ENCODE measurements at regions not wholly inside any gene's neighbourhood (a gene's known extent, or its start where the extent isn't known, plus 50 kb on each side); places are given as distances from the start of the nearest gene placed in this dataset.
"Not testable (repeated sequence)": the region's sequence is repeated elsewhere in the genome, so short reads cannot be mapped to it uniquely, and the experiment has no call there.

DNA sequence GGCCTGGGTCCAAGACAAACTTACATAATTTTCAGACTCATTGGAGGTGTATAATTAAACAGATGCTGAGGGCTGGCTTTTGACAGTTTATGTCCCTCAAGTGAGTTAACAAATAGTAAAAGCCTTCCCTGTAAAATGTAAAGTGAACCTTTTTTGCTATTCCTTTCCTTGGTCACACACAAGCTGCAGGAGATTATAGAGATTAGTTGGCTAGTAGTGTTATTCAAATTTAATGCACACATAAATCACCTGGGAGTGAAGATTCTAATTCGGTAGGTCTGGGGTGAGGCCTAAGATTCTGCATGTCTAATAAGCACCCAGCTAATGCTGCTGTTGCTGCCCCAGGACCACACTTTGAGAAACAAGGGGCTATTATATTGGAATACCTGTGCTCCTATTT lies 206.2 kb upstream of the SSTR1 start:
- no peak for DNase-seq

DNA sequence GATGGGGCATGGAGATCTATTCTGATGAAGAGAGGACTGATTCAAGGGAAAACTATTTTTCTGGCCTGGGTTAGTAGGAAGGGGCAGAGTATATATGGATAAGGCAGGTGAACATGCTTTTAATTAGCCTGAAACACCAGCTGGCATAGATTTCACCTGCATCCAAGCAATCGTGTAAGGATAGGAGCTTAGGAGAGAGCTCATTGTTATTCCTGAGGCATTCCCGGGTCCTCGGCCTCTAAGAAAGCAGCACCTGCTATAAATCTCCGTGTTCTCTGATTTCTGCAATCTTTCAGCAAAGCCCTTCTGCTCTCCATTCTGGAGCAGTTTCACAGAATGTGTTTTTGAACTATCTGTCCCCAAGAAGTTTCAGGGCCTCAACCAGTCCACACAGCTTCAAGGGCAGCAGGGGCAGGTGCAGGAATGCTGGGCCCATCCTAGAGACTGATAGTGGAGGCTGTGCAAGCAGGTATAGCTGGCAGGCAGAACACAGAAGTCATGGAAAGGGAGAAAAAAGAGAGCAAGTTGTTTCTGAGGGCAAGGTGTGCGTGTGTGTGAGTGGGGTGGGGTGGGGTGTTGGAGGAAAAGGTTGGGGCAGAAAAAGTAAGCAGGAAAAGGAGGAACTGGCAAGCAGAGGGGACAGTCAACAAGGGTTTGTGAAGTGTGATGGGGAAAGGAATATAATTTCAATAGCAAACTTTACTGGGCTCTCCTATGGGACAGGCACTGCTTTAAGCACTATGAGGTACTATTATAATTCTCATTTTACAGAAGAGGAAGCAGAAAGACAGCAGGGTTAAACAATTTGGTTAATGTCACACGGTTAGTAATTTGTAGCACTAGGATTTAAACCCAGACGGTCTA lies 203.7 kb upstream of the SSTR1 start:
- no peak for DNase-seq

DNA sequence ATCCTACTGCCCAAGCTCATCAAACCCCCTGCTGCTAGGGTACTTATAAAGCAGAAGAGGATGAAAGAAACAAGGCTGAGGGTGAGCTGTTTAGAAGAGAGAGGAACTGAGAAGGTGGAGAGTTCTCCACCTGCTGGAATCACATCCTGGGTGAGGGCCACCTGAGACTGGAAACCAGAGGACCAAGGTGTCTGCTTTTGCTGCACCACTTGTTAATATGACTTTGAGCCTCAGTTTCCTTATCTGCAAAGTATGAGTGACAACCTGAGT lies 203.2 kb upstream of the SSTR1 start:
- no peak for DNase-seq

DNA sequence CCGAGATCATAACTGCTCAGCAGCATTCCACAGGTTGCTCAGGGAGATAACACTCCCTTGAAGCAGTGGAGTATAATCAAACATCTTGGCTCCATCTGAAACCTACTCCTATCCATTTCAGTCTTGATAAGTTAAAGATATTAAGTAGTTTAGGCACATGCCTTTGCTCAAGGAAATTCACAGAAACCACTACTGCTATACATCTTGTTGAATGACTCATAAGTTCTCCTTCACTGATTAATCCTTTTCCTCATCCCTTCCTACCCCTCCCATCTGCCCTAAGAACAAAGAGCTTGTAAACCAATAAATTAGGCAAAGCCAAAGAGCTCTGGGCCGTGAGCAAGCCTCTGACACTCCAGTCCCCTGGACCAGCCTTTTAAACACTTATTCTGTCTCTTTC lies 196.5 kb upstream of the SSTR1 start:
- not testable (repeated sequence) for DNase-seq

DNA sequence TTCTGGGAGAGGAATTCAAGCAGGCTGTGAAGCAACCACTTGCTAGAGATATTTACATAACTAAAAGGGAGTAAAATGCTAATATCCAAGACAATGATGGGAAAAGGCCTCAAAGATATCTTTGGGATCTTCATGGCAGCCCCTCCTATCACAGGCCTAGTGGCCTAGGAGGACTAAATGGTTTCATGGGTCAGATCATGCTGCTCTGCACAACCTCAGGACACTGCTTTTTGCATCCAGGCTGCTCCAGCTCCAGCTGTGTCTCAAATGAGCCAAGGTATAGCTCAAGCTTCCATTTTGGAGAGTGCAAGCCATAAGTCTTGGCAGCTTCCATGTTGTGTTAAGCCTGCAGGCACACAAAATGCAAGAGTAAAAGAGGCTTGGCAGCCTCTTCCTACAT lies 195.6 kb upstream of the SSTR1 start:
- no peak for DNase-seq

DNA sequence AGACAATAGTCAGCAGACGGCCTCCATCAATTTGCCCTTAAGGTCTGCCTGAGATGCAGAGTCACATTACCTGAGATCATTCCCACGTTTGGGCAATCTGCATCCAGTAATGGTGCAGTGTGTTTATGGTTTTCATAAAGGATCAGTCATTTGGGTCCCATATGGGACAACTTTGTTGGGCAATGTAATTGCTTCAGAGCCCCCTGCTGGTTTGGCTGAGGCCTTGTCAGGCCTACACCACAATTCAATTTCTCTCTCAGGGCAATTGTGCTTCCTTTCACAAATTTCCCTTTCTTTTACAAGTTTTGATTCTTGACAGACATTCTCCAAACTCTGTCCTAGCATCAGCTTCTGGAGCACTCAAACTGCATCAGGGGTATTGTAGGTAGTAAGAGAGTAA lies 191.2 kb upstream of the SSTR1 start:
- no peak for DNase-seq

DNA sequence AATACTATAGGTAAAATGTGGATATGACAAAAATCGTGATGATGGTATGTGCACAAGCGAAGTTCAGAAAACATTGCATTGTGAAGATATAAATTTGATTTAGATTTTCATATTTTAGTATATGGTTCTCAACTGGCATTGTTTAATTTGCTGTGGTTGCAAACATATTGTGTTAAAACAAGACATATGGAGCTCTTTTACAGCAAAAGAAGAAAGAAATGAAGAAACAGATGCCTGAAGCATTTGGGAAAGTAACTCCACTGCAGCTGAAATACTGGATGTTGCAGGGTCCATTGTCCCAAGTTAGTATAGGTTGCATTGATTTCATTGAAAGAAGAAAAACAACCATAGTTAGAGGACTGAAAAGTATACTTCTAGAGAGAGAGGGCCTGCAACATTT lies 185.8 kb upstream of the SSTR1 start:
- DNase-seq: no peak

DNA sequence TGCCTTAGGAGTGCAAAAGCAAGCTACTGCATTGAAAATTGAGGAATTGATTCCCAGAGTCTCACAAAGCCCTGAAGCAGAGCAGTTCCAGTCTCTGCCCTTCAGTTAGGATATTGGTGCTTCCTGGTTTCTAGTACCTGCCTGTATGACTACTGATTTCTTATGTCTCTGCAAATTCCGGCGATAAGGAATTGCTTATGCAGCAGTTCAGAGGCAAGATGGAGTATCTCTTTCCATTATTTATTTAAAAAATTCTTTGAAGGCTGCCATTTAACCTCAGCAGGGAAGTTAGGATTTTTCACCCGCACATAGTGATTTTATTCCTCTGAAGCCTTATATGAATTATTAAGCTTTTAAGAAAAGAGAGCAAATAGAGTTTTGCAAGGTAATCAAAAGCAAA lies 184.9 kb upstream of the SSTR1 start:
- DNase-seq: no peak

DNA sequence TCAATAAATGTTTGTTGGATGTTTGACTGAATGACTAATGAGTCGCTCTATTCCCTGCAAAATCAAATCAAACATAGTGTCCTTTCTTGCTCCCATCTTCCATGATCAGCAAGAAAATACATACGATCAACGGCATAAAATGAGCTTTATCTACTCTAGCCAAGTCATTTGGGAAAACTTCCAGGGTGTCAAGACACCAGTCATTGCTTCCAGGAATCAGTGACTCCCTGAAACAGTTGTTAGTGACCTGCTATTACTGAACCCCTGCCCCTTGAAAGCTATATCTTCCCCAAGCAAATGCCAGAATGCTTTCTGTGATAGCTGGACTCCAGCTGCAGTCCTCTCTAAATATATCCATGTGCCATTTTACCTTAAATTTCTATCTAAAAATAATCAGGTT lies 169.5 kb upstream of the SSTR1 start:
- DNase-seq: no peak

DNA sequence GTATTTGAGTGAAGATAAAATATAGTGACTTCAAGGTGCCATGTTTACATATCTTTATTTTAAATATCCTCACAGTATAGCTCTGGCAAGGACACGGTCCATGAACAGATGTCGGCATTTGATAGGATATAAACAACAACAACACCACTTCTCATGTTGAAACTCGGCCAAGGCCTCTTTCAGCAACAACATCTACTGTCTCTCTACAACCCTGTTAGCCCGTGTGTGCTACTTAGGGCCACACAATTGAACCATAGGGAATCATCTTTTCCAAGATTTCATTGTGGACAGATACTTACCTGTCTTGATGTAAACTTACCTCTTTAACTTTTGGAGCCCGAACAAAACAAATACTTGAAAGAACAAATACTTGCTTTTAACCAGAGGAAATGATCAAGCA lies 168.7 kb upstream of the SSTR1 start:
- DNase-seq: no peak

DNA sequence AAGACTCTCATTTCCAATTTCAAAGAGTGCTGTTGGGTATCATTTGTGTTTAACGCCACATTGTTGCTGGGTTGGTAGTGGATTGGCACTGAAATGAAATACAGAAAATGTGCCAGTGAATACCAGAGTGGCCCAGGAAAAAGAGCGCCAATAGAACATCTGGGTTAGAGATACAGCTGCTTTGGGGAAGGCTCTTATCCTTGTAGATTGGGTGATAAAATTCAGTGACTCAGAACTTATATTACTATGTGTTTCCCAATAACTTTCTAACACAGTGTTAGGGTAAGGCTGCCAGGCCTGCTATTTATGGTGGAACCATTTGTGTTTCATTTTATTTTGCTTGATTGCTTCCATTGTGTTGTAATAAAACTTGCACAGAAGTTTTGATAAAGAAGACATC lies 168.2 kb upstream of the SSTR1 start:
- no peak for DNase-seq

DNA sequence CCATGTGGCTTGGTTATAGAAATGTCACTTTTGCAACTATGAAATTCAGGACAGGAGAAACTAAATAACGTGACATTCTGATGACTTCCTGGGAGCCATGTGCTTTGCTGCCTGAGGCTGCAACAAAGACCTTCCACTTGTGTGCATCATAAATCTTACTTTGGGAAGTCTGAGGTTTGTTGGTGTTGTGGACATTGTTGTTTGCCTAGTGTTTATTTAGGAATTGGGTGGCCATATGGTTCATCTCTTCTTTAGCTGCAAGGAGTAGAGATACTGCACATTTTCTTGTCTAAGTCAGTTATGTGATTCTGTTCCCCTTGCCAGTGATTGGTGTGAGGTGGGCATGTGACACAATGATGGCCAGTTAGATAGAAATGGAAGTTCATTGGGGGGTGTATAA lies 167.3 kb upstream of the SSTR1 start:
- DNase-seq: no peak

DNA sequence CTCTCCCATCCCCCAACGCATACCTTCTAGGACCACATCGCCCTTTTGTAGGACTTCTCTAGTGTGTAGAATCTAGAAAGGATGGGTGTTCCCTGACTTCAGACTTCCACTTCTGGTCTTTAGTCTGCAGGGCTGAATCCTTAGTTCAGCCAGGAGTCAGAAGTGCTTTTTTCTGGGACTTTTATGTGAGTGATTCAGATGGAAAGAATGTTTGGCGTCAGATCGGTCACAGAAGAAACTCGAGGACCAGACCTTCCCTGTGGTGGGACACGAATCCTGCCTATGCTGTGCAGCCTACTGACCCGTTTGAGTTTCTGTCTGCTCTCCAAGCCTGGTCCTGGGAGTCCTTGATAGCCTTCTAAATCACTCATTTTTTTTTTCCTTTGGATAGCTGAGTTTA lies 165.4 kb upstream of the SSTR1 start:
- DNase-seq: no peak

DNA sequence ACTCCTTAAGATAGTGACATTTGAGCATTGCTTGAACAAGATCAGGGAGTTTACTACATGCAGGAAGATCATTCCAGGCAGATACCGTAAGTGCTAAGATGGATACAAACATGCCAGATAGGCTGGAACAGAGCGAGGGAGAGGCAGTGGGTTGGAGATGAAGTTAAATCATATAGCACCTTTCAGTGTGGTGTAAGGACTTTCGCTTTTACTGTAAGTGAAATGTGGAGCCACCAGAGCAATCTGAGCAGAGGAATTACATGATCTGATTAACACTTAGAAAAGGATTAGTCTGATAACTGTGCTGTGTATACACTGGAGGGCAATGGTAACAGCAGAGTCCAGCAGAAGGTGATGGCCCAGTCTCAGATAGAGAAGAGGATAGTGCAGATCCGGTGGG lies 163.0 kb upstream of the SSTR1 start:
- no peak for DNase-seq

DNA sequence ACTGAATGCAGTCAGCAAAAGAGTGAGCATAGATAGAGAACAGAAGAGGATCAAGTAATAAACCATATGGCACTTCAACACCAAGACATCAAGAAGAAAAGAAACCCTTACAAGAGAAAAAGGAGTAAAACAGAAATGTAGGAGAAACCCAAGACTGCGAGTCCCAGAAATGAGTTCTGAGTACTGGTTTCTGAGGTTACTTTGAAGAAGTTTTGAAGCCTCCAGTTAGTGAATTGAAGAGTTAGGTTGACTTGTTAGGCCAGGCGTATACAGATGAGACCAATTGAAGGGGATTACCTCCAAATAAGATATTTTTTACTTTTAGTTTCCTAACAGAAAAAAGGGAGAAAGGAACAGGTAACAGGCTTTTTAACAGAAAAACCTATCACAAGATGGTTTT lies 162.2 kb upstream of the SSTR1 start:
- DNase-seq: no peak

DNA sequence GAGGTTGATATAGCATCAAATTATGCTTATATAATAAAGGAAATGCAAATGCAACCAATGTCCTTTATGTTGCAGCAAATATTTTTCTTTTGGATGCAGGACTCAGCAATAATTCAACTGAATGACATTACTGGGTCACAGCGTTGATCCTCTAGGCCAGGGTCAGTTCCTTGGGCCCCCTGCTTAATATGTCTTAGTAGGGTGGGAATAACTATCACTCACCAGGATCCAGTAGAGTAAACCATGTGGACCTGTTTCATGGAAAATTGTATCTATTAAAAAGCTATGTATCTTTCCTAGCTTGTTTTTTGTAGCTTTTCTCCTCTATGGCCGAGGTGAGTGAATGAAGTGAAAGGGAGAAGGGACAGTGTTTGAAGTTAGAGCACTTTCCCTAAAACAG lies 161.5 kb upstream of the SSTR1 start:
- no peak for DNase-seq

DNA sequence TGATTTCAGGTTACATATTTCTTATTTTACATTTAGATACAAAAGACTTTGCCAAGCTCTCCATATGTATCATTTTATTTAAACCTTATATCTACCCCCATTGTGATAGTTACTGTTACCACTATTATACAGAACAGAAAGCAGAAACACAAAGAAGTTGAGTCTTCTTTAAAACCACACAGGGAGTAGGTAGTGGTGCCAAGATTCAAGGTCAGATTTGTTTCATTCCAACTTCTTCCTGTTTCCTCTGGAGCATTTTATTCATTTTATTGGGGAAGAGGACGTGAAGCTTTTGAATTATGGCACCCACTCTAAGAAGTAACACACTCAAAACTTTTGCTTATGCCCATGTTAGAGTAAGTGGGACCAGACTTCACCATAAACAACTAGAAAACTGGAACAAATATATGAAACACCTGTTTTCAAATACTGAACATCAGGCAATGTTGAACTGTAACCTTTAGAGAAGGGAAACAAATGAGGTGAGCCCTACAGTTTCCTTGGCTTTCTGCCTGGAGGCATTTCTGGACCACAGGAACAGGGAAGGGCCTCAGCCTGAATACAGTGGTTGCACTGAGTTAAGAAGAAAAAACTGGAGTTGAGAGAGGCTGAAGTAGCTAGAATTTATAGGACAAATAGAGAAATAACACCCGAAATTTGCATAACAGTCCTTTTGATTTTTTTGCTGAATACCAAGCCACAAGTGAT lies 160.4 kb upstream of the SSTR1 start:
- DNase-seq: no peak

DNA sequence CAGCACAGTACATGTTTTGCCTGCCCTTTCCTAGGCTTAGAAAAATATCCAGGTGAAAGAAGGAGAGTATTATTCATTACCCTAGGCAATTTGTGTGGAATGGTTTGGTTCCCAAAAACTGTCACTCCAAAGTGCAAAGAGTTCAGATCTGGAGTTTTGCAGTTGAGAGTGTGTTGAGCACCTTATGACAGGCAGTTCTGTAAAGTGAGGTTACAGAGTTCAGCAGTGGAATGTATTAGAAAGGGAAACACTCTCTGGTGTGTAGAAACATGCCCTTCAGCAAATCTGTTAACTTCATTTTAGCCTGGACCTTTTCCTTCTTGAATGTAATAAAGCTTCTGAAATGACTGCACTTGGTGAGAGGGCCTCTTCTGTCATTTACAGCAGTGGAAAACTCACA lies 154.0 kb upstream of the SSTR1 start:
- DNase-seq: no peak

DNA sequence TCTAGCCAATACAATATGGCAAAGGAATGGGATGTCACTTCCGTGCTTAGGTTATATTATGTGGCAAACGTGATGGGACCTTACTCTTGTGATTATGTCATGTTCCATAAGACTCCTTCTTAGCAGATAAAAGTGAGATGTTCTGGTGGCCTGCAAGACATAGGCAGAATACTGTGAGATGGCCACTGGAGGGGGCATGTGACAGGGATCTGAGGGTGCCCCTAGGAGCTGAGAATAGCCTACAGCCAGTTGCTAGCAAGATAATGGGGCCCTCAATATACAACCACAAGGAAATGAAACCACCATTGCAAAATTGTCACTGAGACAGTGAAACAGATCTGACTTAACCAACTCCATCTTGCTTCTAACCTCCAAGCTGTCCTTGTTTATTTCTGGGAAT lies 151.4 kb upstream of the SSTR1 start:
- DNase-seq: no peak

DNA sequence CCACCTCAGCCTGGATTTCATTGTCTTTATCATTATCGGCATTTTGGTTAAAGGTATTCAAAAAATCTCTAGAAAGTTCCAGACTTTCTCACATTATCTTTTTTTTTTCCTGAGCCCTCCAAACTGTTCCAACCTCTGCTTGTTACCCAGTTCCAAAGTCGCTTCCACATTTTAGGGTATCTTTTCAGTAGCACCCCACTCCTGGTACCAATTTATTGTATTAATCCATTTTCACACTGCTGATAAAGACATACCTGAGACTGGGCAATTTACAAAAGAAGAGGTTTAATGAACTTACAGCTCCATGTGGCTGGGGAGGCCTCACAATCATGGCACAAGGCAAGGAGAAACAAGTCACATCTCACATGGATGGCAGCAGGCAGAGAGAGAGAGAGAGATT lies 145.5 kb upstream of the SSTR1 start:
- not testable (repeated sequence) for DNase-seq

DNA sequence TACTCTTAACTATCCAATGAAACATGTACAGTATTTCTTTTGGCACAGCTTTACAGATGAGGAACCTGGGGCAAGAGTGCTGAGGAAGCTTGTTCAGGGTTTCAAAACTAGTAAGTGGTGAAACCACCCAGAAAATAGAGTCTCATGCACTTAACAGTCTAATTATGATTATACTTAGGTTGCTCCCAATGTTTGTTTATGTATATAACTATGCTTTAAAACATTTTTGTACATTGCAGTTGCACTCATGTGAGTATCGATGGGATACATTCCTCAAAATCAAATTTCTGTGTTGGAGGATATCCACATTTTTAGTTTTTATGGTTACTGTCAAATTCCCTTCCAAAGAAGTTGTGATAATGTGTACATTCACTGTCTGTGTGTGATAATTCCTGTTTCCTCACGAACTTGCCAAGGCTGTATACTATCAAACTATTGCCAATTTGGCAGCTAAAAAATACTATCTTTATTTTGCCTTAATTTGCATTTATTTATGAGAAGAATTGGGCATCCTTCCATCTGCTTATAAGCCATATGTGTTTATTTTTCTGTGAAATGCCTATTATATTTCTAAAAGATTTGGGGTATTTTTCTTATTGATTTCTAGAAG lies 143.9 kb upstream of the SSTR1 start:
- DNase-seq: no peak

DNA sequence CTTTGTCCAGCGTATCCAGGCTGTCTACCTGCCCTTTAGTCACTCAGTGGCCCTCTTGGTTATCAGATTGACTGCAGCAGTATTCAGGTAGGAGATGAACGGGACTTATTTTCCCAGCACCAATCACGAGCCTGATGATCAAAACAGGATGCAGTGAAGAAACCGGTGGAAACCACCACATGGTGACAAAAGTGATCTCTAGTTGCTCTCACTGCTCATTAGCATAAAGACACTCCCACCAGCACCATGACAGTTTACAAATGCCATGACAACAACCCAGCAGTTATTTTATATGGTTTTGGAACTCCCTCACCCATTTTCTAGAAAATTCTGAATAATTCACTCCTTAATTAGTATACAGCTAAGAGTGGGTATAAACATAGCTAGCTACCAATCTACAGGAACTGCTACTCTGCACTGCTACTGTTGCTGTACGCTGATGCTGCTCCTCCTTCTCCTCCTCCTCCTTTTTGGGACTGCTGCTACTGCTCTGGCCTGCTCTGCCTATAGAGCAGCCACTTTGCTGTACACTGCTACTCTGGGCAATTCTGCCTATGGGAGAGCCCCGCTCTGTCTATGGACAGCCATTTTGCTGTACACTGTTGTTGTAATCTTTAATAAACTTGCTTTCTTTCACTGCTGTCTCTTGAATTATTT lies 142.5 kb upstream of the SSTR1 start:
- DNase-seq: no peak

DNA sequence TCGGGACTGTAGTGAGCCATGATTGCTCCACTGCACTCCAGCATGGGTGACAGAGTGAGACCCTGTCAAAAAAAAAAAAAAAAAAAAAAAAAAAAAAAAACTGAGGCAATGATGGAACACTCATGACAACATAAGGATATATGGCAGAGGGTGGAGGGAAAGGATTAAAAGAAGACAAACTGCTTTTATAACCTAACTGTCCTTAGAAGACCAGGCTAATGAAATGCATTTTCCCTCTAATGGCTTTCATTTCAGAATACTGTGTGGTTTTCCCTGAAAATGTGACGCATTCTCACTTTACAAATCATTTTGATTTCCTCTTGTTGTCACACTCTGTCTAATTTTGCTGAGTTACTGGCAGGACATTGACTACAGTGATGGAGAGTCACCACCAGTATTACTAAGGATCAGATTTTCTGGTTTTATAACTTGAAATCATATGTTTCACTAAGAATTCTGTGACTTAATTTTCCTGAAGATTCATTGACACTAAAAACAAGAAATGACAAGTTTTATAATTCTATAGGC lies 137.6 kb upstream of the SSTR1 start:
- DNase-seq: no peak

DNA sequence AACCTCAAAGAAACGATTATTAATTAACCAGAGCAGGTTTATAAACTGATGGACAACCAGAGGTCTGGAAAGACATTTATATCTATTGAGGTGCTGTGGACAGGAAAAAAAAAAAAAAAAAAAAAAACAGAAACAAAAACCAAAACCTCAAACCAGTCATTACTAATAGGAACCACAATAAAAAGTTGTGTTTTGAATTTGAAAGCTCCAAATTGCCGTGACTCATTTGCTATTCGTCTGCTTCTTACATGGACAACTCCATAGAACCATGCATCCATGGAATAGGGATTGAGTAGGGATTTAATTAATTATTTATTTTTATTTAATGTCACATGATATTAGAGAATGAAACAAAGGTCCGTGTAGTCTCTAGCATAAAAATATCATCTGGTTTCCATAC lies 134.1 kb upstream of the SSTR1 start:
- DNase-seq: no peak

Data from NCI-H187 (cell line).